GM19463 (cell line): ENCODE measurements at regions not wholly inside any gene's neighbourhood (a gene's known extent, or its start where the extent isn't known, plus 50 kb on each side); places are given as distances from the start of the nearest gene placed in this dataset.
"Not testable (repeated sequence)": the region's sequence is repeated elsewhere in the genome, so short reads cannot be mapped to it uniquely, and the experiment has no call there.

ENCODE experiments used
- ATAC-seq: cut with Tn5 transposase; IDR thresholded peaks from one replicate; pipeline ENCODE4 v1.9.1; 2021; ENCODE audit warnings: mild to moderate bottlenecking, moderate library complexity; ENCODE audit not compliant: unreplicated experiment

- no peak for ATAC-seq
Observed at GRCh38 chr3:192013110-192013509, 552.1 kb downstream of the PYDC2 start.

- ATAC-seq = no peak
Observed at GRCh38 chr3:192022412-192022811, 561.4 kb downstream of the PYDC2 start.

- ATAC-seq = no peak
Observed at GRCh38 chr3:192024751-192025150, 563.8 kb downstream of the PYDC2 start.

GRCh38 chr3:192026661-192027060 is 565.7 kb downstream of the PYDC2 start:
- no peak for ATAC-seq

- no peak for ATAC-seq
Observed at GRCh38 chr3:192031941-192032340, 571.0 kb downstream of the PYDC2 start.

- no peak for ATAC-seq
Observed at GRCh38 chr3:192033246-192033645, 572.3 kb downstream of the PYDC2 start.

- ATAC-seq = no peak
Observed at GRCh38 chr3:192038726-192039125, 577.8 kb downstream of the PYDC2 start.

- no peak for ATAC-seq
Observed at GRCh38 chr3:192039593-192039992, 578.6 kb downstream of the PYDC2 start.

GRCh38 chr3:192040282-192041043 is 579.5 kb downstream of the PYDC2 start:
- ATAC-seq = no peak

GRCh38 chr3:192042116-192042515 is 581.2 kb downstream of the PYDC2 start:
- ATAC-seq = peak; percentile 95

- ATAC-seq = no peak
Observed at GRCh38 chr3:192054881-192055280, 593.9 kb downstream of the PYDC2 start.

GRCh38 chr3:192055946-192056345 is 595.0 kb downstream of the PYDC2 start:
- no peak for ATAC-seq

- no peak for ATAC-seq
Observed at GRCh38 chr3:192057261-192057660, 596.3 kb downstream of the PYDC2 start.

GRCh38 chr3:192060160-192060781 is 599.3 kb downstream of the PYDC2 start:
- no peak for ATAC-seq

- no peak for ATAC-seq
Observed at GRCh38 chr3:192061426-192061825, 600.5 kb downstream of the PYDC2 start.

GRCh38 chr3:192062186-192062585 is 601.2 kb downstream of the PYDC2 start:
- no peak for ATAC-seq

- peak; percentile 85 for ATAC-seq
Observed at GRCh38 chr3:192063570-192063969, 602.6 kb downstream of the PYDC2 start.

- no peak for ATAC-seq
Observed at GRCh38 chr3:192064959-192065358, 604.0 kb downstream of the PYDC2 start.

GRCh38 chr3:192066253-192066652 is 605.3 kb downstream of the PYDC2 start:
- ATAC-seq = not testable (repeated sequence)

GRCh38 chr3:192068464-192069254 is 607.7 kb downstream of the PYDC2 start:
- peak; percentile 73 for ATAC-seq

GRCh38 chr3:192077795-192078497 is 617.0 kb downstream of the PYDC2 start:
- no peak for ATAC-seq
